NCI-H345 (cell line): ENCODE measurements at regions not wholly inside any gene's neighbourhood (a gene's known extent, or its start where the extent isn't known, plus 50 kb on each side); places are given as distances from the start of the nearest gene placed in this dataset.
"Not testable (repeated sequence)": the region's sequence is repeated elsewhere in the genome, so short reads cannot be mapped to it uniquely, and the experiment has no call there.

Source experiments
- DNase-seq: peaks from one replicate; lab custom pipeline; 2025; lab: John Stamatoyannopoulos, UW

GRCh38 chr12:9367828-9368227 is 159.6 kb upstream of the PZP start:
- no peak for DNase-seq

GRCh38 chr12:9367201-9367600 is 159.0 kb upstream of the PZP start:
- no peak for DNase-seq

GRCh38 chr12:9365296-9365695 is 157.1 kb upstream of the PZP start:
- DNase-seq = no peak

GRCh38 chr12:9364224-9365176 is 156.3 kb upstream of the PZP start:
- DNase-seq = no peak

GRCh38 chr12:9363145-9363544 is 154.9 kb upstream of the PZP start:
- DNase-seq = no peak

- DNase-seq = no peak
Observed at GRCh38 chr12:9361879-9362326, 153.7 kb upstream of the PZP start.

GRCh38 chr12:9354009-9354754 is 146.0 kb upstream of the PZP start:
- not testable (repeated sequence) for DNase-seq

GRCh38 chr12:9351136-9351535 is 142.9 kb upstream of the PZP start:
- no peak for DNase-seq

- no peak for DNase-seq
Observed at GRCh38 chr12:9349888-9350885, 142.0 kb upstream of the PZP start.

- DNase-seq = no peak
Observed at GRCh38 chr12:9348906-9349518, 140.8 kb upstream of the PZP start.

- no peak for DNase-seq
Observed at GRCh38 chr12:9347328-9348127, 139.3 kb upstream of the PZP start.

GRCh38 chr12:9346866-9347327 is 138.7 kb upstream of the PZP start:
- no peak for DNase-seq

- DNase-seq = no peak
Observed at GRCh38 chr12:9345171-9345570, 137.0 kb upstream of the PZP start.

- no peak for DNase-seq
Observed at GRCh38 chr12:9344541-9344940, 136.3 kb upstream of the PZP start.

- no peak for DNase-seq
Observed at GRCh38 chr12:9343731-9344130, 135.5 kb upstream of the PZP start.

GRCh38 chr12:9342614-9343353 is 134.6 kb upstream of the PZP start:
- DNase-seq = peak; percentile 70

GRCh38 chr12:9341260-9341585 is 133.0 kb upstream of the PZP start:
- DNase-seq = no peak

- DNase-seq = no peak
Observed at GRCh38 chr12:9340422-9341259, 132.4 kb upstream of the PZP start.

- no peak for DNase-seq
Observed at GRCh38 chr12:9337656-9338055, 129.5 kb upstream of the PZP start.
